Prostate gland (tissue), 2 donors: ENCODE measurements at regions not wholly inside any gene's neighbourhood (a gene's known extent, or its start where the extent isn't known, plus 50 kb on each side); places are given as distances from the start of the nearest gene placed in this dataset.

Experiments used
- CTCF ChIP-seq, 4 experiments: fragments of 200-600 bp in 2 of 4; fragments of 450-650 bp in 2 of 4; sonication (generic) in 2 of 4; IDR thresholded peaks; 1 replicate in 3 of 4; 2 replicates in 1 of 4; pipeline ENCODE4 v1.5.1; 2016 to 2019; ENCODE audit warnings: antibody characterized with exemption in 4 of 4, mild to moderate bottlenecking in 2 of 4, moderate library complexity in 2 of 4
- POLR2A ChIP-seq: fragments of 450-650 bp; IDR thresholded peaks from one replicate; pipeline ENCODE4 v1.6.1; 2016; ENCODE audit warnings: antibody characterized with exemption, mild to moderate bottlenecking

GRCh38 chr6:121764493-121764892, 329.0 kb downstream of the GJA1 start:
- TF ChIP-seq CTCF (IDR thresholded peaks at IDR 0.05) (no peak), POLR2A (no peak)
